CD4-positive, alpha-beta T cell (primary cell): ENCODE measurements at regions not wholly inside any gene's neighbourhood (a gene's known extent, or its start where the extent isn't known, plus 50 kb on each side); places are given as distances from the start of the nearest gene placed in this dataset.

ENCODE experiments used
- ATAC-seq: fragments of 200-7000 bp; cut with Tn5 transposase; one replicate; pipeline ENCODE4 v1.10.0; 2022; ENCODE audit warnings: mild to moderate bottlenecking; ENCODE audit not compliant: poor library complexity
- CTCF ChIA-PET: fragments of 350-600 bp; sonication (Branson Sonifier 250); formaldehyde crosslinking; loops from one replicate; lab custom pipeline; 2021; ENCODE audit warnings: antibody characterized with exemption, inconsistent platforms; lab: Charles Lee
- POLR2A ChIA-PET: fragments of 350-600 bp; sonication (Branson Sonifier 250); formaldehyde crosslinking; loops from one replicate; lab custom pipeline; 2021; ENCODE audit warnings: antibody characterized with exemption, inconsistent platforms; lab: Charles Lee
- DNase-seq, 14 experiments: peaks; one replicate each; pipeline ENCODE4 v3.0.0-alpha.2; 2013 to 2020; ENCODE audit warnings: mixed read lengths in 2 of 14
- H3K27ac ChIP-seq, 2 donors: one replicate each; pipeline versions ENCODE4 v1.5.1 to v1.7.0; 2013; ENCODE audit warnings: low read length in 2 of 2, low read depth in 1 of 2, mild to moderate bottlenecking in 1 of 2
- H3K27me3 ChIP-seq, 2 experiments: 1 replicate in 1 of 2; 2 replicates in 1 of 2; pipeline versions ENCODE4 v1.6.1 to v1.7.0; 2013; ENCODE audit warnings: low read length in 2 of 2, control low read depth in 1 of 2, mild to moderate bottlenecking in 1 of 2, moderate library complexity in 1 of 2; ENCODE audit not compliant: insufficient read depth in 2 of 2, control insufficient read depth in 1 of 2
- H3K36me3 ChIP-seq: one replicate; pipeline ENCODE4 v1.6.1; 2013; ENCODE audit warnings: low read length, control low read depth; ENCODE audit not compliant: insufficient read depth
- H3K4me1 ChIP-seq: one replicate; pipeline ENCODE4 v1.6.1; 2013; ENCODE audit warnings: low read length, control low read depth; ENCODE audit not compliant: insufficient read depth
- H3K4me3 ChIP-seq: one replicate; pipeline ENCODE4 v1.5.1; 2013; ENCODE audit warnings: mild to moderate bottlenecking, low read length, moderate library complexity
- H3K9me3 ChIP-seq, 2 experiments: 1 replicate in 1 of 2; 2 replicates in 1 of 2; pipeline versions ENCODE4 v1.6.1 to v1.7.0; 2013; ENCODE audit warnings: low read length in 2 of 2, mild to moderate bottlenecking in 2 of 2, control low read depth in 1 of 2, moderate library complexity in 1 of 2; ENCODE audit not compliant: control insufficient read depth in 1 of 2, insufficient read depth in 1 of 2
- H3K27ac Mint-ChIP-seq: one replicate; pipeline ENCODE4 v1.8.0; 2020; ENCODE audit warnings: mixed read lengths
- H3K27me3 Mint-ChIP-seq: one replicate; pipeline ENCODE4 v1.8.0; 2021; ENCODE audit warnings: mixed read lengths
- H3K36me3 Mint-ChIP-seq: one replicate; pipeline ENCODE4 v1.8.0; 2021; ENCODE audit warnings: low read depth, mixed read lengths
- H3K4me1 Mint-ChIP-seq: one replicate; pipeline ENCODE4 v1.8.0; 2021; ENCODE audit warnings: low read depth, mixed read lengths
- H3K4me3 Mint-ChIP-seq: one replicate; pipeline ENCODE4 v1.8.0; 2020; ENCODE audit warnings: mild to moderate bottlenecking, mixed read lengths
- H3K9me3 Mint-ChIP-seq: one replicate; pipeline ENCODE4 v1.8.0; 2020; ENCODE audit warnings: mixed read lengths
- intact Hi-C, 2 experiments: fragments of 100-400 bp; cut with DNase I in 1 of 2; cut with micrococcal nuclease in 1 of 2; formaldehyde crosslinking; loops; one replicate each; pipeline versions ENCODE4 v1.15.1 to v1.9.0; 2023 to 2025; cut with DNase I, micrococcal nuclease
- TF ChIP-seq, protein P1 (sequence below): fragments of 200-600 bp; IDR thresholded peaks from one replicate; pipeline ENCODE4 v1.8.0; 2022; ENCODE audit warnings: antibody characterized with exemption, mild to moderate bottlenecking

GRCh38 chr14:28098856-28099255 is 667.7 kb upstream of the FOXG1 start:
- no peaks in the 10 kb centered on the region for H3K4me1 ChIP-seq
- H3K27me3 Mint-ChIP-seq: no peaks in the 10 kb centered on the region
- H3K27me3 ChIP-seq: no peaks in the 10 kb centered on the region
- no peak for ATAC-seq
- intact Hi-C loops: no loop called here
- H3K27ac ChIP-seq: no peak overlapping the region
- TF ChIP-seq, protein P1, sequence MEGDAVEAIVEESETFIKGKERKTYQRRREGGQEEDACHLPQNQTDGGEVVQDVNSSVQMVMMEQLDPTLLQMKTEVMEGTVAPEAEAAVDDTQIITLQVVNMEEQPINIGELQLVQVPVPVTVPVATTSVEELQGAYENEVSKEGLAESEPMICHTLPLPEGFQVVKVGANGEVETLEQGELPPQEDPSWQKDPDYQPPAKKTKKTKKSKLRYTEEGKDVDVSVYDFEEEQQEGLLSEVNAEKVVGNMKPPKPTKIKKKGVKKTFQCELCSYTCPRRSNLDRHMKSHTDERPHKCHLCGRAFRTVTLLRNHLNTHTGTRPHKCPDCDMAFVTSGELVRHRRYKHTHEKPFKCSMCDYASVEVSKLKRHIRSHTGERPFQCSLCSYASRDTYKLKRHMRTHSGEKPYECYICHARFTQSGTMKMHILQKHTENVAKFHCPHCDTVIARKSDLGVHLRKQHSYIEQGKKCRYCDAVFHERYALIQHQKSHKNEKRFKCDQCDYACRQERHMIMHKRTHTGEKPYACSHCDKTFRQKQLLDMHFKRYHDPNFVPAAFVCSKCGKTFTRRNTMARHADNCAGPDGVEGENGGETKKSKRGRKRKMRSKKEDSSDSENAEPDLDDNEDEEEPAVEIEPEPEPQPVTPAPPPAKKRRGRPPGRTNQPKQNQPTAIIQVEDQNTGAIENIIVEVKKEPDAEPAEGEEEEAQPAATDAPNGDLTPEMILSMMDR: no peak
- H3K4me3 ChIP-seq: no peak overlapping the region
- no peak overlapping the region for H3K27ac Mint-ChIP-seq
- peaks cover 0 to 4% of the 10 kb centered on the region in 2 experiments for H3K9me3 ChIP-seq
- CTCF ChIA-PET: no interaction called here
- H3K36me3 Mint-ChIP-seq: no peaks in the 10 kb centered on the region
- POLR2A ChIA-PET: no interaction called here
- no peak for DNase-seq
- H3K9me3 Mint-ChIP-seq: peaks cover 9% of the 10 kb centered on the region
- H3K36me3 ChIP-seq: no peaks in the 10 kb centered on the region
- H3K4me3 Mint-ChIP-seq: no peak overlapping the region
- H3K4me1 Mint-ChIP-seq: no peaks in the 10 kb centered on the region

DNA sequence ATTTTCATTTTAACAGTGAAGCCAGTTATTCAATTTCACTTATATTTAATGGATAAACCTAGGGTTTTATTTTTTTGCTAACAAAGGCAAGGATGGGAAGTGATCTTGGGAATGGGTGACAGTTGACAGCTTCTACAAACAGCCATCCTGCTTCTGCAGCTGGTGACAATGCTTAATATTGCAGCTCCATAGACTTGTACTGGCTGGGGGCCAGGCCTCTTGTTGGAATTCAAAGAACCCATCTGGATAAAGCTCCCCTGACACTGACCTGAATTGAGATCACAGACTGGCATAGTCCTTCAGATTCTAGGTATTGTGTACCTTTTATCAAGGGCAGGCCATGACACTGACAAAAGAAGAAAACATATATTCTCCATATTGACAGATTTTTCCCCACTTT is 664.6 kb upstream of the FOXG1 start:
- Histone ChIP-seq H3K9me3 (peaks cover 4 to 11% of the 10 kb centered on the region in 2 experiments), H3K4me1 (no peaks in the 10 kb centered on the region), H3K27ac (no peak overlapping the region), H3K36me3 (no peaks in the 10 kb centered on the region), H3K4me3 (no peak overlapping the region), H3K27me3 (no peaks in the 10 kb centered on the region)
- Mint-ChIP-seq H3K27me3 (no peaks in the 10 kb centered on the region), H3K4me1 (no peaks in the 10 kb centered on the region), H3K4me3 (no peak overlapping the region), H3K9me3 (peaks cover 16% of the 10 kb centered on the region), H3K27ac (no peak overlapping the region), H3K36me3 (no peaks in the 10 kb centered on the region)
- intact Hi-C loops: no loop called here
- no peak for DNase-seq
- ATAC-seq: no peak
- POLR2A ChIA-PET: no interaction called here
- TF ChIP-seq, protein P1: no peak
- CTCF ChIA-PET: no interaction called here

DNA sequence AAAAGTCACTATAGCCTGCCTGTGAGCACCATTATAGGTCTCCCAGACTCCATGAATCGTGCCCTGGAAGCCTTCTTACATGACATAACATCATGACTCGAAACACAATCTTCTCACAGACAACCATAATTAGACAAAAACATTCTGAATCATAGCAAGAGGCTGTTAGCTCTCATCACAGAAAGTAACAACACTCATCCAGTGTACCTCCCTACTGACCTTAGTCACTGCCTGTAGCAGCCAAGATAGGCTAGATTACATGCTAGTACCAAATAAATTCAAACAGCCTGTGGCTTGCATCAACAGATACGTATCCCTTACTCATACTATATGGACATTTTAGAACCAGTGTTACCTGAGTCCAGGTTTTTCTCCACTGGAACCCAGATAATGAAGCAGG is 663.8 kb upstream of the FOXG1 start:
- no peak overlapping the region for H3K27ac Mint-ChIP-seq
- ChIA-PET POLR2A (no interaction called here), CTCF (no interaction called here)
- no peaks in the 10 kb centered on the region for H3K36me3 Mint-ChIP-seq
- Histone ChIP-seq H3K4me3 (no peak overlapping the region), H3K27ac (no peak overlapping the region), H3K27me3 (no peaks in the 10 kb centered on the region), H3K4me1 (no peaks in the 10 kb centered on the region), H3K9me3 (peaks cover 0 to 11% of the 10 kb centered on the region in 2 experiments), H3K36me3 (no peaks in the 10 kb centered on the region)
- no peaks in the 10 kb centered on the region for H3K4me1 Mint-ChIP-seq
- no peak overlapping the region for H3K4me3 Mint-ChIP-seq
- intact Hi-C loops: no loop called here
- no peak for ATAC-seq
- no peak for DNase-seq
- peaks cover 16% of the 10 kb centered on the region for H3K9me3 Mint-ChIP-seq
- TF ChIP-seq, protein P1: no peak
- H3K27me3 Mint-ChIP-seq: no peaks in the 10 kb centered on the region
